ENCODE measurements at regions not wholly inside any gene's neighbourhood (a gene's known extent, or its start where the extent isn't known, plus 50 kb on each side); places are given as distances from the start of the nearest gene placed in this dataset.

- Histone ChIP-seq H3K4me1 (ENCODE audit: insufficient read depth) (peaks cover 12% of the 10 kb centered on the region), H4K20me1 (ENCODE audit: insufficient read depth) (no peaks in the 10 kb centered on the region), H3K9me2 (ENCODE audit: insufficient read depth) (no peaks in the 10 kb centered on the region), H3F3A (ENCODE audit: insufficient read depth) (peaks cover 10% of the 10 kb centered on the region; the same call in 1 of the 2 replicates), H3K4me3 (no peak overlapping the region), H3K9ac (no peak overlapping the region), H3K4me2 (ENCODE audit: unreplicated experiment) (no peak overlapping the region), H3K27me3 (replicated peaks; ENCODE audit: insufficient read depth) (no peaks in the 10 kb centered on the region), H3K9me3 (ENCODE audit: low read depth) (no peaks in the 10 kb centered on the region), H3K36me3 (ENCODE audit: low read depth) (no peaks in the 10 kb centered on the region), H3K27ac (no peak overlapping the region), H3K79me2 (ENCODE audit: insufficient read depth) (no peaks in the 10 kb centered on the region), H2AFZ (no peak overlapping the region)
- in situ Hi-C loops (cut with MboI), result no loop called here
- 7 to 10% methylated on average over 10 of the region's 10 CpGs for WGBS, 2 experiments (ENCODE audit: low coverage in 1 of 2, low lambda C conversion rate in 2 of 2, missing lambda C conversion rate in 2 of 2)
- TF ChIP-seq EZH2phosphoT487 (IDR thresholded peaks at IDR 0.05; ENCODE audit: insufficient read depth, low read depth) (no peak), EZH2 (IDR thresholded peaks at IDR 0.05; ENCODE audit: insufficient read depth, poor library complexity, severe bottlenecking) (no peak)
- DNase-seq, result peak; percentile 39
Observed at GRCh38 chr16:17773698-17774101, 302.9 kb upstream of the XYLT1 start.

GRCh38 chr16:17770104-17770503 is 299.3 kb upstream of the XYLT1 start:
- WGBS, 2 experiments (ENCODE audit: low coverage in 1 of 2, low lambda C conversion rate in 2 of 2, missing lambda C conversion rate in 2 of 2), result 85 to 92% methylated on average over 2 of the region's 2 CpGs
- no peak overlapping the region for H3K4me3 ChIP-seq
- no peak overlapping the region for H3K4me2 ChIP-seq (ENCODE audit: unreplicated experiment)
- H3K9me2 ChIP-seq (ENCODE audit: insufficient read depth), result no peaks in the 10 kb centered on the region
- no peaks in the 10 kb centered on the region for H3K79me2 ChIP-seq (ENCODE audit: insufficient read depth)
- H3K36me3 ChIP-seq (ENCODE audit: low read depth), result no peaks in the 10 kb centered on the region
- H3K4me1 ChIP-seq (ENCODE audit: insufficient read depth), result peaks cover 10% of the 10 kb centered on the region
- in situ Hi-C loops (cut with MboI), result no loop called here
- no peak overlapping the region for H2AFZ ChIP-seq
- no peaks in the 10 kb centered on the region for H3F3A ChIP-seq (ENCODE audit: insufficient read depth)
- H3K27ac ChIP-seq, result no peak overlapping the region
- H3K27me3 ChIP-seq (replicated peaks; ENCODE audit: insufficient read depth), result no peaks in the 10 kb centered on the region
- no peaks in the 10 kb centered on the region for H4K20me1 ChIP-seq (ENCODE audit: insufficient read depth)
- H3K9me3 ChIP-seq (ENCODE audit: low read depth), result no peaks in the 10 kb centered on the region
- no peak for TF ChIP-seq EZH2 (IDR thresholded peaks at IDR 0.05; ENCODE audit: insufficient read depth, poor library complexity, severe bottlenecking)
- no peak for TF ChIP-seq EZH2phosphoT487 (IDR thresholded peaks at IDR 0.05; ENCODE audit: insufficient read depth, low read depth)
- no peak for DNase-seq
- H3K9ac ChIP-seq, result no peak overlapping the region

DNA sequence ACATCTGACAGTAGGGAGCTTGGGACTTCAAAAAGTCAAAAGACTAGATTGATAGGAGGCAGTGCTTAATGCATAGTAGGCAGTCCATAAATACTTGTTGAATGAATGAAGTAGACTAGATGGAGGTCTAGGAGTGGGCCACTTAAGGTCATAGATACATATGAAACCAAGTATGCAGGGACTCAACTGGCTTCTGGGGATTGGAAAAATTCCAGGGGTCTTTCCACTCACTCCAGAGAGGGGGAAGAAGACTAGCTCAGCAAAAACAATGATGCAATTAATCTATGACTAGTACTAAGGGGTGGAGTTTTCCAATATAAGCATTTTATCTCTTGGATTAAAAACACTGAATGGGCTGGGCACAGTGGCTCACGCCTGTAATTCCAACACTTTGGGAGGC is 298.3 kb upstream of the XYLT1 start:
- no peak overlapping the region for H3K27ac ChIP-seq
- no peak overlapping the region for H2AFZ ChIP-seq
- peak; percentile 12 for DNase-seq
- TF ChIP-seq EZH2 (IDR thresholded peaks at IDR 0.05; ENCODE audit: insufficient read depth, poor library complexity, severe bottlenecking), result no peak
- TF ChIP-seq EZH2phosphoT487 (IDR thresholded peaks at IDR 0.05; ENCODE audit: insufficient read depth, low read depth), result no peak
- H3K4me2 ChIP-seq (ENCODE audit: unreplicated experiment), result no peak overlapping the region
- peaks cover 10% of the 10 kb centered on the region for H3K4me1 ChIP-seq (ENCODE audit: insufficient read depth)
- H3K4me3 ChIP-seq, result no peak overlapping the region
- no peaks in the 10 kb centered on the region for H3K36me3 ChIP-seq (ENCODE audit: low read depth)
- no peaks in the 10 kb centered on the region for H4K20me1 ChIP-seq (ENCODE audit: insufficient read depth)
- WGBS, 2 experiments (ENCODE audit: low coverage in 1 of 2, low lambda C conversion rate in 2 of 2, missing lambda C conversion rate in 2 of 2), result 76 to 83% methylated on average over 1 of the region's 1 CpG
- no peaks in the 10 kb centered on the region for H3K79me2 ChIP-seq (ENCODE audit: insufficient read depth)
- H3K9me2 ChIP-seq (ENCODE audit: insufficient read depth), result no peaks in the 10 kb centered on the region
- in situ Hi-C loops (cut with MboI), result no loop called here
- no peaks in the 10 kb centered on the region for H3F3A ChIP-seq (ENCODE audit: insufficient read depth)
- H3K27me3 ChIP-seq (replicated peaks; ENCODE audit: insufficient read depth), result 0 out of 2 replicates have a peak, but pooled peaks cover under 1% of the 10 kb centered on the region
- no peaks in the 10 kb centered on the region for H3K9me3 ChIP-seq (ENCODE audit: low read depth)
- H3K9ac ChIP-seq, result no peak overlapping the region

DNA sequence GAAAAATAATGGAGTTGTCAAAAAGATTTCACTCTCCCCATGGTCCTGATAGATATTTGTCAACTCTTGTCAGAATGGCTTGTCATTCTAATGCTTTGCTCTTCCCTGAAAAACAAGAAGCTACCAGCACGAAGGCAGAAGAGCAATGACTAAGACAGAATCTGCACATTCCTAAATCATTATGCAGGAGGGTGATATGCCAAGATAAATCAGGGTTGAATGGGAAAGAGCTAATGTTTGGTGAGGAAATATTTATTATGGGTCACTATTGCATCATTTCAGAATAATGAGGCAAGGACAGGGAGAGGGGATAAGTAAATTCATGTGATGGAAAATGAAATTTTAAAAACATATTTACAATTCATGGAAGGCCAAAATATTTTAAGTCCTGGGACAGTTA is 297.5 kb upstream of the XYLT1 start:
- Histone ChIP-seq H3K79me2 (ENCODE audit: insufficient read depth) (no peaks in the 10 kb centered on the region), H3K4me3 (no peak overlapping the region), H3F3A (ENCODE audit: insufficient read depth) (no peaks in the 10 kb centered on the region), H3K27ac (no peak overlapping the region), H2AFZ (no peak overlapping the region), H3K9ac (no peak overlapping the region), H3K4me2 (ENCODE audit: unreplicated experiment) (no peak overlapping the region), H4K20me1 (ENCODE audit: insufficient read depth) (no peaks in the 10 kb centered on the region), H3K9me3 (ENCODE audit: low read depth) (no peaks in the 10 kb centered on the region), H3K27me3 (replicated peaks; ENCODE audit: insufficient read depth) (0 out of 2 replicates have a peak, but pooled peaks cover 4% of the 10 kb centered on the region), H3K36me3 (ENCODE audit: low read depth) (no peaks in the 10 kb centered on the region), H3K4me1 (ENCODE audit: insufficient read depth) (peaks cover 10% of the 10 kb centered on the region), H3K9me2 (ENCODE audit: insufficient read depth) (no peaks in the 10 kb centered on the region)
- WGBS, 2 experiments (ENCODE audit: low coverage in 1 of 2, low lambda C conversion rate in 2 of 2, missing lambda C conversion rate in 2 of 2), result 0% methylated on average over 1 of the region's 1 CpG
- no peak for TF ChIP-seq EZH2phosphoT487 (IDR thresholded peaks at IDR 0.05; ENCODE audit: insufficient read depth, low read depth)
- TF ChIP-seq EZH2 (IDR thresholded peaks at IDR 0.05; ENCODE audit: insufficient read depth, poor library complexity, severe bottlenecking), result no peak
- DNase-seq, result peak; percentile 69
- in situ Hi-C loops (cut with MboI), result no loop called here

GRCh38 chr16:17766012-17766411 is 295.3 kb upstream of the XYLT1 start:
- H3K4me2 ChIP-seq (ENCODE audit: unreplicated experiment), result no peak overlapping the region
- no peaks in the 10 kb centered on the region for H3K36me3 ChIP-seq (ENCODE audit: low read depth)
- no peaks in the 10 kb centered on the region for H3K9me3 ChIP-seq (ENCODE audit: low read depth)
- no peak overlapping the region for H3K27ac ChIP-seq
- H3K9ac ChIP-seq, result no peak overlapping the region
- in situ Hi-C loops (cut with MboI), result no loop called here
- no peaks in the 10 kb centered on the region for H3K9me2 ChIP-seq (ENCODE audit: insufficient read depth)
- no peaks in the 10 kb centered on the region for H3K79me2 ChIP-seq (ENCODE audit: insufficient read depth)
- peaks cover 10% of the 10 kb centered on the region for H3K4me1 ChIP-seq (ENCODE audit: insufficient read depth)
- TF ChIP-seq EZH2 (IDR thresholded peaks at IDR 0.05; ENCODE audit: insufficient read depth, poor library complexity, severe bottlenecking), result no peak
- TF ChIP-seq EZH2phosphoT487 (IDR thresholded peaks at IDR 0.05; ENCODE audit: insufficient read depth, low read depth), result no peak
- no peak overlapping the region for H2AFZ ChIP-seq
- no peak overlapping the region for H3K4me3 ChIP-seq
- H4K20me1 ChIP-seq (ENCODE audit: insufficient read depth), result no peaks in the 10 kb centered on the region
- no peak for DNase-seq
- no peaks in the 10 kb centered on the region for H3F3A ChIP-seq (ENCODE audit: insufficient read depth)
- H3K27me3 ChIP-seq (replicated peaks; ENCODE audit: insufficient read depth), result peaks cover 15% of the 10 kb centered on the region
- 47 to 51% methylated on average over 2 of the region's 2 CpGs for WGBS, 2 experiments (ENCODE audit: low coverage in 1 of 2, low lambda C conversion rate in 2 of 2, missing lambda C conversion rate in 2 of 2)
